Kidney (tissue), 13 donors: ENCODE measurements at regions not wholly inside any gene's neighbourhood (a gene's known extent, or its start where the extent isn't known, plus 50 kb on each side); places are given as distances from the start of the nearest gene placed in this dataset.

ENCODE experiments used
- DNase-seq, 5 donors: peaks; one replicate each; pipeline ENCODE4 v3.0.0-alpha.2; 2013 to 2020
- FAIRE-seq: peaks from 2 replicates; lab custom pipeline; 2012; peaks lifted over from hg19 to GRCh38; lab: Jason Lieb, UNC
- H3K27ac ChIP-seq, 2 donors: one replicate each; pipeline ENCODE4 v1.7.0; 2013; ENCODE audit warnings: low read depth in 2 of 2, low read length in 2 of 2, inconsistent platforms in 1 of 2
- H3K27me3 ChIP-seq: one replicate; pipeline ENCODE4 v1.7.1; 2013; ENCODE audit warnings: low read length, inconsistent platforms; ENCODE audit not compliant: control insufficient read depth, insufficient read depth
- H3K36me3 ChIP-seq, 3 donors: one replicate each; pipeline versions ENCODE4 v1.7.0 to v1.7.1; 2013; ENCODE audit warnings: low read length in 3 of 3, control low read depth in 1 of 3, inconsistent platforms in 1 of 3; ENCODE audit not compliant: insufficient read depth in 3 of 3, control insufficient read depth in 2 of 3
- H3K4me1 ChIP-seq, 3 donors: one replicate each; pipeline versions ENCODE4 v1.7.0 to v1.7.1; 2013; ENCODE audit warnings: low read length in 3 of 3, inconsistent platforms in 1 of 3, low read depth in 1 of 3; ENCODE audit not compliant: control insufficient read depth in 2 of 3, insufficient read depth in 2 of 3
- H3K4me3 ChIP-seq, 3 donors: one replicate each; pipeline versions ENCODE4 v1.7.0 to v1.8.1; 2013; ENCODE audit warnings: low read length in 3 of 3, control low read depth in 1 of 3, inconsistent platforms in 1 of 3
- H3K9ac ChIP-seq, 3 donors: one replicate each; pipeline versions ENCODE4 v1.7.0 to v1.7.1; 2013; ENCODE audit warnings: low read length in 3 of 3, control low read depth in 1 of 3, inconsistent platforms in 1 of 3
- H3K9me3 ChIP-seq, 3 donors: one replicate each; pipeline versions ENCODE4 v1.7.0 to v1.7.1; 2013; ENCODE audit warnings: low read length in 3 of 3, control low read depth in 1 of 3, inconsistent platforms in 1 of 3; ENCODE audit not compliant: control insufficient read depth in 2 of 3, insufficient read depth in 1 of 3
- intact Hi-C: fragments of 100-400 bp; cut with DNase I; formaldehyde crosslinking; loops from one replicate; pipeline ENCODE4 v1.11.1; 2022
- TF ChIP-seq, protein P1 (sequence below): IDR thresholded peaks from 3 replicates; pipeline ENCODE4 v1.5.1; 2012; ENCODE audit warnings: mild to moderate bottlenecking, moderate library complexity, borderline replicate concordance; ENCODE audit not compliant: insufficient read depth; ENCODE audit errors: extremely low read depth
- donor health status: control.
- donor health status: control.
- donor health status: control.
- donor health status: control.
- donor health status: control.
- donor health status: DM: yes; HTN: yes; CAD: no.
- donor health status: Normal renal cell carcinoma (clear cell type).

DNA sequence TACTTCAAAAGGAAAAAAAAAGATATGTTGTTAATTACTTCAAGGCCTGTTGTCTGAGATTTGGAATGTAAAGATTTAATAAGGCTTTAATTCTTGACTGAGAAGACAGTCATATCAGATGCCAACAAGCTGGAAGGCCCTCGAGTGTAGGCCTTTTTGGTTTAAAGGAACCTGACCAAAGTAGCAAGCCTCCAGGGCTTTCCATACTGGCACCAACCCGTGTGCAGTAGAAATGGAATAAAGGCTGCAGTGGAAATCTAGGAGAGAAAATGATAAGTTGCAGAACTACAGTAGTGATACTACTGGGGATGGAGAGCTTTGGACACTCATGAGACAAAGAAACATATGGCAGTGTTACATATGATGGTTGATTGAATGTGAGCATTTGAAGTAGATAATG, 358.0 kb downstream of the TAF11L14 start:
- Histone ChIP-seq H3K4me3 (no peak overlapping the region), H3K36me3 (no peaks in the 10 kb centered on the region), H3K27me3 (no peaks in the 10 kb centered on the region), H3K9me3 (no peaks in the 10 kb centered on the region), H3K9ac (no peak overlapping the region), H3K27ac (no peak overlapping the region), H3K4me1 (no peaks in the 10 kb centered on the region)
- TF ChIP-seq, protein P1, sequence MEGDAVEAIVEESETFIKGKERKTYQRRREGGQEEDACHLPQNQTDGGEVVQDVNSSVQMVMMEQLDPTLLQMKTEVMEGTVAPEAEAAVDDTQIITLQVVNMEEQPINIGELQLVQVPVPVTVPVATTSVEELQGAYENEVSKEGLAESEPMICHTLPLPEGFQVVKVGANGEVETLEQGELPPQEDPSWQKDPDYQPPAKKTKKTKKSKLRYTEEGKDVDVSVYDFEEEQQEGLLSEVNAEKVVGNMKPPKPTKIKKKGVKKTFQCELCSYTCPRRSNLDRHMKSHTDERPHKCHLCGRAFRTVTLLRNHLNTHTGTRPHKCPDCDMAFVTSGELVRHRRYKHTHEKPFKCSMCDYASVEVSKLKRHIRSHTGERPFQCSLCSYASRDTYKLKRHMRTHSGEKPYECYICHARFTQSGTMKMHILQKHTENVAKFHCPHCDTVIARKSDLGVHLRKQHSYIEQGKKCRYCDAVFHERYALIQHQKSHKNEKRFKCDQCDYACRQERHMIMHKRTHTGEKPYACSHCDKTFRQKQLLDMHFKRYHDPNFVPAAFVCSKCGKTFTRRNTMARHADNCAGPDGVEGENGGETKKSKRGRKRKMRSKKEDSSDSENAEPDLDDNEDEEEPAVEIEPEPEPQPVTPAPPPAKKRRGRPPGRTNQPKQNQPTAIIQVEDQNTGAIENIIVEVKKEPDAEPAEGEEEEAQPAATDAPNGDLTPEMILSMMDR: no peak
- intact Hi-C loops: no loop called here
- no peak for DNase-seq
- no peak for FAIRE-seq

DNA sequence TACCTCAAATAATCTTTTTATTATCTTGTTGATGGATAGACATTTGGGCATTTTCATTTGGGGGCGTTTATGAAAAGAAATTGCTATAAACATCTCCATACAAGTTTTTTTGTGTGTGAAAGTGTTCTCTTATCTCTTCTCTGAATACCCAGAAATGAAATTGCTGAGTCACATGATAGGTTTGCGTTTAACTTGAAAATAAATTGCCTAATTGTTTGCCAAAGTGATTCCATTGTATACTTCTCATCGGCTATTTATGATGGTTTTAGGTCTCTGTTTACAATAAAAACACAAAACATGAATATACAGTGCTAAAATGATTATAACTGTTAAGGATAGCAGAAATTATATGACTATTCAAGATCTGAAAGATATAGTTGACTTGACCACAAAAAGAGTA, 361.7 kb downstream of the TAF11L14 start:
- TF ChIP-seq, protein P1: no peak
- H3K9me3 ChIP-seq: no peaks in the 10 kb centered on the region
- H3K4me1 ChIP-seq: no peaks in the 10 kb centered on the region
- no peaks in the 10 kb centered on the region for H3K27me3 ChIP-seq
- intact Hi-C loops: no loop called here
- DNase-seq: no peak
- no peak overlapping the region for H3K9ac ChIP-seq
- H3K4me3 ChIP-seq: no peak overlapping the region
- no peaks in the 10 kb centered on the region for H3K36me3 ChIP-seq
- no peak overlapping the region for H3K27ac ChIP-seq
- FAIRE-seq: no peak

DNA sequence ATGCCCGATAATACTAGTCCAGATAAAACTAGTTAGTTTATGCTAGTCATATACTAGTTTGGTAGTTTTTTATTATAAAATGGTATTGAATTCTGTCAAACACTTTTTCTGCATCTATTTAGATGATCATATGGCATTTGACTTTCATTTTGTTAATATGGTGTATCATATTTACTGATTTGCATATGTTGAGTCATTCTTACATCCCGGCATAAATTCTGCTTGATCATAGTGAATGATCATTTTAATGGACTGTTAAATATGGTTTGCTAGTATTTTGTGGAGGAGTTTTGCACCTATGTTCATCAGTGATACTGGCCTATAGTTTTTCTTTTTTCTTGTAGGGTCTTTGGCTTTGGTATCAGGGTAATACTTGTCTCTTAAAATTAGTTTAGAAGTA, 365.6 kb downstream of the TAF11L14 start:
- Histone ChIP-seq H3K4me3 (no peak overlapping the region), H3K9me3 (no peaks in the 10 kb centered on the region), H3K27ac (no peak overlapping the region), H3K9ac (no peak overlapping the region), H3K36me3 (no peaks in the 10 kb centered on the region), H3K4me1 (no peaks in the 10 kb centered on the region), H3K27me3 (no peaks in the 10 kb centered on the region)
- intact Hi-C loops: no loop called here
- TF ChIP-seq, protein P1: no peak
- FAIRE-seq (no peak), DNase-seq (no peak)

DNA sequence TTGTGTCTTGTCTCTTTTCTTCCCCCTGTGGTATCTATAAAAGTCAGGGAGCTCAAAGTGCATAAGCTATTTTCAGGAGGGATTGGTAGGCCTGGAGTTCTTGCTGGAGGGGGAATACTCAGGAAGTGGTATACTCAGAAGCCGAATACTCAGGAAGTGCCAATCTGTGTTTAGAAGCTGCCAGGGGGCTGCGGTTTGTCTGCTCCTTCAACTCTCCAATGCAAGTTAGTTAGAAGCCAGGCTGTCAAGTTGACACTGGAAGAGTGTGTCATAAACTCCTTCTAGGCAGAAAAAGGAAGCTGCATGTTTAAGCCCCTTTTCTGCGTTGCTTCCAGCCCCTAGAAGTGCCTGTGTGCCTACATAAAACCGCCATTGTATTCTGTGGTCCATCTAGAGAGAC, 366.5 kb downstream of the TAF11L14 start:
- TF ChIP-seq, protein P1: no peak
- Histone ChIP-seq H3K36me3 (no peaks in the 10 kb centered on the region), H3K9me3 (no peaks in the 10 kb centered on the region), H3K9ac (no peak overlapping the region), H3K27ac (no peak overlapping the region), H3K4me1 (no peaks in the 10 kb centered on the region), H3K4me3 (no peak overlapping the region), H3K27me3 (no peaks in the 10 kb centered on the region)
- FAIRE-seq: no peak
- no peak for DNase-seq
- intact Hi-C loops: no loop called here
